HG03354 (cell line): ENCODE measurements at regions not wholly inside any gene's neighbourhood (a gene's known extent, or its start where the extent isn't known, plus 50 kb on each side); places are given as distances from the start of the nearest gene placed in this dataset.

Experiments used
- ATAC-seq: cut with Tn5 transposase; IDR thresholded peaks from one replicate; pipeline ENCODE4 v1.9.1; 2021; ENCODE audit warnings: mild to moderate bottlenecking; ENCODE audit not compliant: unreplicated experiment, poor library complexity, severe bottlenecking

DNA sequence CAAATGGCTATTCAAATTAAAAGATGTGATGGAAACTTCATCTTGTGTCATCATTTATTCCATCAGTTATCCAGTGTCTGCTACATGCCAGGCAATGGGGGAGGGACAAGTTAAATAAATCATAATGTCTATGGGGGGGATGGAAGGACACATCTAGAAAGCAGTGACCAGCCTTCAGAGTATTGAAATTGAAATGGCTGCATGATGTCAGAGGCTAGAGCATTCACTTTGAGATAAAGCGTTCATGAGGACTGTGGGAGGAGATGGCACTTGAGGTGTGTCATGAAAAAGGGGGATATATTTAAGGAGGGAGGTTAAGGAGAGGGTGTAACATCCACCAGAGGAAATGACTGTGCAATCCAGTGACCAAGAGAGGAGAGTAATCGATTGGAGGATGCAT, 50.6 kb downstream of the SLIT2 start:
- no peak for ATAC-seq

DNA sequence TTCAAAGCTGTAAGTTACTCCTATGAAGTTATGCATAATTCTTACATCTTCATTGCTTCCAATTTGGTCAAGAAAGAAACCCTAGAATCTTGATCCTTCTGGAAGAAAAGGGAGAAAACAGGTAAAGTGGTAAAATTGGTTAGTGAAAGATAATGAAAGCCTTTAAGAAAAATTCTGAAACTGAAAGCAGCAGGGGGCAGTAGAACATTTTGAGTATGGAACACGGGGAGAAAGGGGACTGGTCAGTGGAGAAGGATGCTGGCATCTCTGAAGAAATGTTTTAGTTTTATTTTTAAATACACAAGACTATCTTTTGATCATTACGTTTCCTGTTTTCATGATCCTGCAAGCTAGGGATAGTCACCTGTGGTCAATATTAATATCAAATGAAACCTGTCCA, 54.3 kb downstream of the SLIT2 start:
- ATAC-seq: no peak

- no peak for ATAC-seq
Measured at GRCh38 chr4:20311856-20312255, 60.2 kb downstream of the SLIT2 start.

GRCh38 chr4:20313237-20314030, 61.7 kb downstream of the SLIT2 start:
- ATAC-seq: no peak

- ATAC-seq: no peak
Measured at GRCh38 chr4:20317424-20317985, 65.8 kb downstream of the SLIT2 start.

GRCh38 chr4:20318001-20318908, 66.5 kb downstream of the SLIT2 start:
- ATAC-seq: no peak

DNA sequence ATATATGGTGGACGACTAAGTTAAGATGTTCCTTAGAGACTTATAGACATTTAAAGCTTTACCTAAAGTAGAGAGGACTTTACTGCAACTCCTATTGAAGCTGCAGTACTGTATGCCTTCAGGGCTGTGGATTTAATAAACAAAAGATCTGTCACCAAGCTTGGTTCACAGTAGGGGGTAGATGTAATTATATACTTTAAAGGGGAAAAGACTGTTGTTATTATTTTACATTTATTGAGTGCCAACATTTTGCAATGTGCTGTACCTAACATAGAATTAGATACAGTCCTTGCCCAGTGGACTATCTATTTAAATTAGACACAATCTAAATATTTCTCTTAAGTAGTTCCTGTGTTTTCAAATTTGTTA, 67.2 kb downstream of the SLIT2 start:
- no peak for ATAC-seq

GRCh38 chr4:20319825-20320612, 68.3 kb downstream of the SLIT2 start:
- no peak for ATAC-seq

DNA sequence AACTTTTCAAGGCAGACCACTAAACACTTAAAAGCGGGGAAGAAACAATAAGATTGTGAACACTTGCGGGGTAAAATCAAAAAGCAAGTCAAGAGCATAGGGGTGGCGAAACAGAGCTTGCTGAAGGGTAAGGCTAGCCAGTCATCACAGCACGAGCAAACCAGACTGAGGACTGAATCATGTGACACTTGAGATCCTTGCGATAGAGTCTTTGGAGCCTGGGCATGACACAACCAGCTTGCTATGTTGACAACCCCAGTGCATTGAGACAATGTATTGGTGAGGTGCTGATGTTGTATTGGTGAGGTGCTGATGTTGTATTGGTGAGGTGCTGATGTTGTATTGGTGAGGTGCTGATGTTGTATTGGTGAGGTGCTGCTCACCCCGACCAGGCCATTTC, 72.3 kb downstream of the SLIT2 start:
- ATAC-seq: no peak

DNA sequence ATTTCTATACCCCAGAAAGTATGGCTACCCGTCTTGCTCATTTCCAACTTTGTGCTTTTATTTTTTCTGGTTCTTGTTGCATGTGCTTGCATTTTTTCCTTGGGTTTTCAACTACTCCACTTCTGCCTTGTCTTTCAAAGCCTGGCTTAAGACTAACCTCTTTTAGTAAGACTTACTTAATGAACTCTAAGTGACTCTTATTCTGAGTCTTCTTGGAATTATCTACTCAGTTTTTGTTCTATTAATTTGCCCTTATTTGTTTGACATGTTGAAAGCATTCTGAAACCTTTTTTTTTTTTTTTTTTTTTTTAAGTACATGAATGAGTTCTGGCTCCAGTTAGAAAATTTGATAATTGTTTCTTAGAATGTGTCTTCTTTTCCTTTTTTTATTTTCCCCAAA, 74.8 kb downstream of the SLIT2 start:
- ATAC-seq: no peak

DNA sequence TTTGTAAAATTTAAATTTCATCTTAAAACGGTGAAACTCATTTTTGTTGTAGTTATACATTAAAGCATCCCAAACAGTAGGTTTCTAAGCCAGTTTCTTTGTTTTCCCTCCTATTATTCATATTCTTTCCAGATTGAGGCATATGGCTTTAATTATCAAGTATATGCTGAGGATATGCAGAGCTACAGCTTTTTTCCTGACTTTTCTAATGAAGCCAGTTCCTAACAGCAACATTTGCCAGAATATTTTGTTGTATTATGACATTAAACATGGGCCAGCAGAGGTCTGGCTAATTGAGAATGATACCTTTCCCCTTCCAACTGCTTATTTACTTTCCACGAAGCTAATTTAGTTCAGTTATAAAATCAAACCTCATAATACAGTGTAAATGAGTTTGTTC, 75.3 kb downstream of the SLIT2 start:
- no peak for ATAC-seq

GRCh38 chr4:20327808-20328207, 76.1 kb downstream of the SLIT2 start:
- ATAC-seq: no peak

DNA sequence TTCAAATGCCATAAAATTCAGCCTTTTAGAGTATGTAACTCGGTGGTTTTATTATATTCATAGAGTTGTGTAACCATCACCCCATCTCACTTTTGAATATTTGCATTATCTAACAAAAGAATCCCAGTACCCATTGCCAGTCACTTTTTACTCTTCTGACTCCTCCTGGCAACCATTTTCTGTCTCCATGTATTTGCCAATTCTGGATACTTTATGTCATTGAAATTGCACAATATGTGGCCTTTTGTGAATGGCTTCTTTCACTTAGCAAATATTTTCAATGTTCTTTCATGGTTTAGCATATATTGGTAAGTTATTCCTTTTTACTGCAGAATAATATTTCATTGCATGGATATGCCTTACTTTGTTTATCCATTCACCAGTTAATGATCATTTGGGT, 79.9 kb downstream of the SLIT2 start:
- ATAC-seq: no peak

- ATAC-seq: no peak
Measured at GRCh38 chr4:20333141-20333715, 81.5 kb downstream of the SLIT2 start.

DNA sequence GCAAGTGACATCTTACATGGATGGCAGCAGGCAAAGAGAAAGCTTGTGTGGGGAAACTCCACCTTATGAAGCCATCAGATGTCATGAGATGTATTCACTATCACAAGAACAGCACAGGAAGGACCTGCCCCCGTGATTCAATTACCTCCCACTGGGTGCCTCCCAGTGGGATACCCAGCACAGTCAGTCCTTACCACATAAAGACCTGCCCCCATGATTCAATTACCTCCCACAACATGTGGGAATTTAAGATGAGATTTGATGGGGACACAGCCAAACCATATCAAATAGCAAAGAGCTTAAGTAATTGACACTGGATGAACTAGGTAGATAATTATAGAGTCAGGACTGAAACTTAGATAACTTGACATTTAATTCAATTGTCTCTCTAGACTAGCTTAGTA, 85.6 kb downstream of the SLIT2 start:
- no peak for ATAC-seq

DNA sequence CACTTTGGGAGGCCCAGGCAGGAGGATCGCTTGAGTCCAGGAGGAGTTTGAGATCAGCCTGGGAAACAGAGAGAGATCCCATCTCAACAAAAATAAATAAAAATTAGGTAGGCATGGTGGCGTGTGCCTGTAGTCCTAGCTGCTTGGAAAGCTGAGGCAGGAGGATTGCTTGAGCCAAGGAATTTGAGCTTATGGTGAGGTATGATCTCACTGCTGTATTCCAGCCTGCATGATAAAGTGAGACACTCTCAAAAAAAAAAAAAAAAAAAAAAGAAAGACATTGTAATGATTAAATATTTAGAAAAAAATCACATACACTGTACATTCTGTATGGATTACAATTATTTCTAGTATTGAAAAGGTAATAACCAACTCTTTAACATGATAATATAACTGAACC, 87.1 kb downstream of the SLIT2 start:
- no peak for ATAC-seq

DNA sequence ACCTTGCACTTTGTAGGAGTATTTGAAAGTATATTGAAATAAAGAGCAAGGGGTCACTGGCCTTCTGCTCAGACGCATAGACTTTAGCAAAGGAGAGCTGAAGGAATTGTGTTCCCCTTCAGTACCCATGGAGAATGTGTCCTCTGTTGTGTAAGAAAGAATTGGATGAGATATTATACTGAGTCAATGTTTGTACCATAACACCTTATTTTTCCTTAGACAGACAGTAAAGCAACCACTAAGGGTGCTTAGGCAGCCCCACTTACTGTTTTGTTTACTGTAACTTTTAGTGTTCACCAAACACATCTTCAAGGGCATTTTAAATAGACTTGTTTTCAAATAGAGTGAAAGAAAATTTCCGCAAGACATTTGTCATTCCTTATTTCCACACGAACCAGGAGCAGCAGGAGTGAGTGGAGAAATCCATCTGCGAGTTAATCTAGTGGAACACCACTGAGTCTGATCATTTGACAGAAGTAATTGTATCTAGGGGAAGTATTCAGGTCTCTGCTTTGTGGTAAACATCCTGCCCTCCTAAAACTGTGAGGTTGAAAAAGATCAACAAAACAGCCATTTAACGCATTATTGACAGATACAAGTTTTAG, 89.5 kb downstream of the SLIT2 start:
- ATAC-seq: no peak

- no peak for ATAC-seq
Measured at GRCh38 chr4:20347531-20347930, 95.8 kb downstream of the SLIT2 start.

GRCh38 chr4:20348411-20348810, 96.7 kb downstream of the SLIT2 start:
- ATAC-seq: no peak
